HCT116 (cell line): ENCODE measurements at regions not wholly inside any gene's neighbourhood (a gene's known extent, or its start where the extent isn't known, plus 50 kb on each side); places are given as distances from the start of the nearest gene placed in this dataset.

ENCODE experiments used
- ATAC-seq: fragments of 200-7000 bp; cut with Tn5 transposase; 2 replicates; pipeline ENCODE4 v1.9.1; 2020; ENCODE audit warnings: mild to moderate bottlenecking, moderate library complexity
- BruUV-seq: library from RNA; stranded (reverse); fragments of 400-500 nt; replicated peaks from 2 replicates; lab custom pipeline; 2021; lab: Mats Ljungman, UMichigan
- CTCF ChIA-PET: fragments of 300-600 bp; sonication (Branson Sonifier 250); formaldehyde crosslinking; loops from one replicate; lab custom pipeline; 2021; ENCODE audit warnings: antibody characterized with exemption; lab: Charles Lee
- POLR2A ChIA-PET: fragments of 300-600, 350-600 bp; sonication (Branson Sonifier 250); formaldehyde crosslinking; loops from one replicate; lab custom pipeline; 2021; ENCODE audit warnings: antibody characterized with exemption; lab: Charles Lee
- RAD21 ChIA-PET, 2 experiments: fragments of 300-600 bp; sonication (Branson Sonifier 250); formaldehyde crosslinking; loops; one replicate each; lab custom pipeline; 2023; ENCODE audit warnings: low total read pairs in 2 of 2; ENCODE audit not compliant: uncharacterized antibody in 2 of 2, unreplicated experiment in 2 of 2, low non-redundant PET in 1 of 2; lab: Charles Lee
- DNase-seq: peaks from one replicate; pipeline ENCODE4 v3.0.0-alpha.2; 2010; ENCODE audit warnings: low read depth, low spot score
- H2AFZ ChIP-seq: fragments of 200-600 bp; shearing (Covaris generic), sonication (generic); 2 replicates; pipeline ENCODE4 v1.6.1; 2017; ENCODE audit warnings: low read depth, mixed run types, mixed read lengths, antibody characterized with exemption, low read length; ENCODE audit not compliant: poor library complexity, severe bottlenecking
- H3K27ac ChIP-seq: 2 replicates; pipeline ENCODE4 v1.5.1; 2012; ENCODE audit warnings: low read depth, low read length
- H3K27me3 ChIP-seq: fragments of 200-600 bp; sonication (generic); 2 replicates; pipeline ENCODE4 v1.6.1; 2016; ENCODE audit warnings: mixed run types, low read length, mixed read lengths; ENCODE audit not compliant: insufficient read depth
- H3K36me3 ChIP-seq, 2 experiments: fragments of 200-500 bp in 1 of 2; fragments of 200-600 bp in 1 of 2; sonication (Bioruptor generic) in 1 of 2; sonication (generic) in 1 of 2; 2 replicates each; pipeline versions ENCODE4 v1.5.1 to v1.6.1; 2014 to 2016; ENCODE audit warnings: low read length in 2 of 2, inconsistent platforms in 1 of 2, mixed read lengths in 1 of 2, mixed run types in 1 of 2; ENCODE audit not compliant: insufficient read depth in 2 of 2, control insufficient read depth in 1 of 2
- H3K4me1 ChIP-seq, 2 experiments: fragments of 200-600 bp in 1 of 2; sonication (generic) in 1 of 2; 2 replicates each; pipeline versions ENCODE4 v1.5.1 to v1.6.1; 2012 to 2017; ENCODE audit warnings: low read length in 2 of 2, inconsistent platforms in 1 of 2, mild to moderate bottlenecking in 1 of 2, mixed read lengths in 1 of 2, mixed run types in 1 of 2, moderate library complexity in 1 of 2; ENCODE audit not compliant: insufficient read depth in 2 of 2, control insufficient read depth in 1 of 2
- H3K4me2 ChIP-seq: fragments of 200-600 bp; sonication (generic); 2 replicates; pipeline ENCODE4 v1.6.1; 2017; ENCODE audit warnings: mixed run types, low read length, mixed read lengths
- H3K4me3 ChIP-seq, 2 experiments: fragments of 200-600 bp in 1 of 2; sonication (generic) in 1 of 2; replicated peaks in 1 of 2; 2 replicates each; pipeline ENCODE4 v1.5.1; 2011 to 2016; ENCODE audit warnings: low read length in 2 of 2, control low read depth in 1 of 2, low read depth in 1 of 2, mild to moderate bottlenecking in 1 of 2, mixed read lengths in 1 of 2, mixed run types in 1 of 2
- H3K79me2 ChIP-seq: fragments of 200-600 bp; sonication (generic); 2 replicates; pipeline ENCODE4 v1.6.1; 2017; ENCODE audit warnings: mild to moderate bottlenecking, mixed run types, low read length, moderate library complexity, mixed read lengths; ENCODE audit not compliant: insufficient read depth
- H3K9ac ChIP-seq: fragments of 200-600 bp; sonication (generic); 2 replicates; pipeline ENCODE4 v1.6.1; 2016; ENCODE audit warnings: low read length, mixed read lengths
- H3K9me2 ChIP-seq: fragments of 200-600 bp; sonication (generic), shearing (Covaris generic); 2 replicates; pipeline ENCODE4 v1.6.1; 2017; ENCODE audit warnings: mixed run types, mild to moderate bottlenecking, moderate library complexity; ENCODE audit not compliant: insufficient read depth
- H3K9me3 ChIP-seq, 2 experiments: fragments of 200-500 bp in 1 of 2; fragments of 200-600 bp in 1 of 2; sonication (Bioruptor generic) in 1 of 2; sonication (generic) in 1 of 2; 2 replicates each; pipeline ENCODE4 v1.6.1; 2014 to 2017; ENCODE audit warnings: low read length in 2 of 2, mixed read lengths in 2 of 2, inconsistent platforms in 1 of 2, low read depth in 1 of 2, mild to moderate bottlenecking in 1 of 2, mixed run types in 1 of 2, moderate library complexity in 1 of 2; ENCODE audit not compliant: control insufficient read depth in 1 of 2, insufficient read depth in 1 of 2
- H4K20me1 ChIP-seq: fragments of 200-600 bp; sonication (generic), shearing (Covaris generic); 2 replicates; pipeline ENCODE4 v1.6.1; 2017; ENCODE audit warnings: mixed run types, mild to moderate bottlenecking, moderate library complexity; ENCODE audit not compliant: insufficient read depth
- ATF3 ChIP-seq: IDR thresholded peaks from 2 replicates; pipeline ENCODE4 v1.6.1; 2012
- CBX3 ChIP-seq: IDR thresholded peaks from 2 replicates; pipeline ENCODE4 v1.6.1; 2012; ENCODE audit warnings: low read depth
- CEBPB ChIP-seq: IDR thresholded peaks from 2 replicates; pipeline ENCODE4 v1.6.1; 2012; ENCODE audit warnings: low read depth
- EGR1 ChIP-seq: IDR thresholded peaks from 2 replicates; pipeline ENCODE4 v1.6.1; 2012; ENCODE audit warnings: low read depth
- ELF1 ChIP-seq: IDR thresholded peaks from 2 replicates; pipeline ENCODE4 v1.6.1; 2012; ENCODE audit warnings: low read depth, borderline replicate concordance
- POLR2A ChIP-seq: IDR thresholded peaks from 2 replicates; pipeline ENCODE4 v1.7.0; 2011; ENCODE audit warnings: borderline replicate concordance; ENCODE audit not compliant: insufficient read depth, insufficient read length; ENCODE audit errors: extremely low read depth
- POLR2AphosphoS5 ChIP-seq: IDR thresholded peaks from 2 replicates; pipeline ENCODE4 v1.6.1; 2011; ENCODE audit warnings: mild to moderate bottlenecking, low read depth, low read length, moderate library complexity
- RAD21 ChIP-seq: IDR thresholded peaks from 2 replicates; pipeline ENCODE4 v1.6.1; 2012; ENCODE audit warnings: low read depth, mild to moderate bottlenecking
- REST ChIP-seq: IDR thresholded peaks from 2 replicates; pipeline ENCODE4 v1.6.1; 2012; ENCODE audit warnings: low read depth
- SIN3A ChIP-seq: IDR thresholded peaks from 2 replicates; pipeline ENCODE4 v1.6.1; 2012; ENCODE audit warnings: low read depth
- SP1 ChIP-seq: IDR thresholded peaks from 2 replicates; pipeline ENCODE4 v1.6.1; 2012; ENCODE audit warnings: low read depth
- SRF ChIP-seq: IDR thresholded peaks from 2 replicates; pipeline ENCODE4 v1.6.1; 2012; ENCODE audit warnings: low read depth
- TCF7L2 ChIP-seq: IDR thresholded peaks from 2 replicates; pipeline ENCODE4 v1.7.0; 2011; ENCODE audit warnings: borderline replicate concordance, inconsistent platforms; ENCODE audit not compliant: insufficient read depth, insufficient read length; ENCODE audit errors: extremely low read depth
- YY1 ChIP-seq: IDR thresholded peaks from 2 replicates; pipeline ENCODE4 v1.6.1; 2011; ENCODE audit warnings: low read length, low read depth, moderate library complexity, mild to moderate bottlenecking; ENCODE audit not compliant: insufficient replicate concordance; ENCODE audit errors: extremely low read depth
- intact Hi-C: fragments of 100-400 bp; cut with micrococcal nuclease; formaldehyde crosslinking; loops from 2 replicates; pipeline ENCODE4 v1.10.0; 2022
- TF ChIP-seq, protein P1 (sequence below), 3 experiments: fragments of 200-600 bp in 1 of 3; sonication (generic) in 1 of 3; IDR thresholded peaks in 2 of 3; conservative IDR thresholded peaks in 1 of 3; 2 replicates each; pipeline ENCODE4 v1.5.1; 2012 to 2017; ENCODE audit warnings: low read depth in 2 of 3, low read length in 2 of 3, antibody characterized with exemption in 1 of 3, borderline replicate concordance in 1 of 3, control low read depth in 1 of 3, mild to moderate bottlenecking in 1 of 3, mixed read lengths in 1 of 3, mixed run types in 1 of 3, moderate library complexity in 1 of 3; ENCODE audit not compliant: insufficient read depth in 1 of 3
- TF ChIP-seq, protein P2 (sequence below): IDR thresholded peaks from 2 replicates; pipeline ENCODE4 v1.6.1; 2012

GRCh38 chr4:63170923-63171322 lies 1238.3 kb downstream of the TECRL start:
- H3K4me3 ChIP-seq, result no peak overlapping the region
- H3K9me3 ChIP-seq, result peaks cover 4 to 12% of the 10 kb centered on the region in 2 experiments; a peak in 3 of 4 replicates
- H3K4me2 ChIP-seq, result no peak overlapping the region
- no peaks in the 10 kb centered on the region for H3K9me2 ChIP-seq
- DNase-seq (no peak), ATAC-seq (no peak)
- TF ChIP-seq POLR2AphosphoS5 (no peak), SRF (no peak), POLR2A (no peak)
- H3K79me2 ChIP-seq, result no peaks in the 10 kb centered on the region
- POLR2A ChIA-PET, result no interaction called here
- CTCF ChIA-PET, result no interaction called here
- intact Hi-C loops, result no loop called here
- no TSS peak for BruUV-seq
- no peaks in the 10 kb centered on the region for H3K27me3 ChIP-seq
- H4K20me1 ChIP-seq, result no peaks in the 10 kb centered on the region
- RAD21 ChIA-PET, result no interaction called here
- H3K4me1 ChIP-seq, result no peaks in the 10 kb centered on the region
- no peak overlapping the region for H2AFZ ChIP-seq
- H3K36me3 ChIP-seq, result no peaks in the 10 kb centered on the region
- no peak overlapping the region for H3K9ac ChIP-seq
- H3K27ac ChIP-seq, result no peak overlapping the region

DNA sequence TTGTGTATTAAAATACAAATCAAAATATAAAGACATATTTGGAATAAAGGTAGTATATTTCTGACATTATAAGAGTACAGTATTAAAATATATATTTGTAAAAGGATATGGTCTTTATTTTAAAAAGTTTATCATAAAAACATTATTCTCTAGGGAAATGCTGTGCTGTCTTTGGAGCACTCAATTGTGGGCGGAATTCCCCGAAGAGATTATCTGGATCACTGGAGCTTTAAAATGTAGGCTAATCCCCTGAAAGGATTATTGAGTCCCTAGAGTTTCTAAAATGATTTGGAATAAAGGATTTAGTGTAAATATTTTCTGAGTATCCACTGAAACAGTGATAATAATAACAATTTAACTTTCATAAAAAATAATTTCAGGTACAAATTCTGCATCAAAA lies 1239.4 kb downstream of the TECRL start:
- Histone ChIP-seq H3K36me3 (no peaks in the 10 kb centered on the region), H3K9me2 (no peaks in the 10 kb centered on the region), H3K27ac (no peak overlapping the region), H4K20me1 (no peaks in the 10 kb centered on the region), H3K4me3 (no peak overlapping the region), H3K4me2 (no peak overlapping the region), H3K9me3 (peaks cover 4 to 12% of the 10 kb centered on the region in 2 experiments; a peak in 3 of 4 replicates), H3K4me1 (no peaks in the 10 kb centered on the region), H3K27me3 (no peaks in the 10 kb centered on the region), H3K79me2 (no peaks in the 10 kb centered on the region), H2AFZ (no peak overlapping the region), H3K9ac (no peak overlapping the region)
- no TSS peak for BruUV-seq
- ChIA-PET RAD21 (no interaction called here), POLR2A (no interaction called here), CTCF (no interaction called here)
- ATAC-seq (no peak), DNase-seq (no peak)
- intact Hi-C loops, result no loop called here
- TF ChIP-seq YY1 (no peak), SIN3A (no peak), ATF3 (no peak), REST (no peak), TCF7L2 (no peak), POLR2AphosphoS5 (no peak), SP1 (no peak), ELF1 (no peak), CBX3 (no peak), EGR1 (no peak), CEBPB (no peak), RAD21 (no peak), POLR2A (no peak)
- TF ChIP-seq, protein P1, sequence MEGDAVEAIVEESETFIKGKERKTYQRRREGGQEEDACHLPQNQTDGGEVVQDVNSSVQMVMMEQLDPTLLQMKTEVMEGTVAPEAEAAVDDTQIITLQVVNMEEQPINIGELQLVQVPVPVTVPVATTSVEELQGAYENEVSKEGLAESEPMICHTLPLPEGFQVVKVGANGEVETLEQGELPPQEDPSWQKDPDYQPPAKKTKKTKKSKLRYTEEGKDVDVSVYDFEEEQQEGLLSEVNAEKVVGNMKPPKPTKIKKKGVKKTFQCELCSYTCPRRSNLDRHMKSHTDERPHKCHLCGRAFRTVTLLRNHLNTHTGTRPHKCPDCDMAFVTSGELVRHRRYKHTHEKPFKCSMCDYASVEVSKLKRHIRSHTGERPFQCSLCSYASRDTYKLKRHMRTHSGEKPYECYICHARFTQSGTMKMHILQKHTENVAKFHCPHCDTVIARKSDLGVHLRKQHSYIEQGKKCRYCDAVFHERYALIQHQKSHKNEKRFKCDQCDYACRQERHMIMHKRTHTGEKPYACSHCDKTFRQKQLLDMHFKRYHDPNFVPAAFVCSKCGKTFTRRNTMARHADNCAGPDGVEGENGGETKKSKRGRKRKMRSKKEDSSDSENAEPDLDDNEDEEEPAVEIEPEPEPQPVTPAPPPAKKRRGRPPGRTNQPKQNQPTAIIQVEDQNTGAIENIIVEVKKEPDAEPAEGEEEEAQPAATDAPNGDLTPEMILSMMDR (IDR thresholded peaks at IDR 0.05 in 2 of 3, conservative IDR thresholded peaks at IDR 0.05 in 1 of 3; ENCODE audit: borderline replicate concordance in 1 of 3, insufficient read depth in 1 of 3, low read depth in 2 of 3, low read length in 2 of 3), result no peak
- TF ChIP-seq, protein P2, sequence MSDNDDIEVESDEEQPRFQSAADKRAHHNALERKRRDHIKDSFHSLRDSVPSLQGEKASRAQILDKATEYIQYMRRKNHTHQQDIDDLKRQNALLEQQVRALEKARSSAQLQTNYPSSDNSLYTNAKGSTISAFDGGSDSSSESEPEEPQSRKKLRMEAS, result no peak
